ENCODE measurements at regions not wholly inside any gene's neighbourhood (a gene's known extent, or its start where the extent isn't known, plus 50 kb on each side); places are given as distances from the start of the nearest gene placed in this dataset.
"Not testable (repeated sequence)": the region's sequence is repeated elsewhere in the genome, so short reads cannot be mapped to it uniquely, and the experiment has no call there.

GRCh38 chr3:24572409-24572808, 77.8 kb upstream of the THRB start:
- H3K27me3 Mint-ChIP-seq; H3K4me3 Mint-ChIP-seq; H3K27ac Mint-ChIP-seq; H3K4me1 Mint-ChIP-seq; H3K36me3 ChIP-seq (ENCODE audit: control insufficient read depth, insufficient read depth, low read length); H3K36me3 Mint-ChIP-seq; H3K4me1 ChIP-seq (ENCODE audit: control insufficient read depth, insufficient read depth, low read length, poor library complexity, severe bottlenecking); DNase-seq; H3K4me3 ChIP-seq (ENCODE audit: low read depth, low read length); H3K9me3 ChIP-seq (ENCODE audit: control insufficient read depth in 2 of 2, low read length in 2 of 2); H3K27ac ChIP-seq (ENCODE audit: insufficient read depth, low read length, poor library complexity, severe bottlenecking); ATAC-seq (ENCODE audit: low read depth in 2 of 2); H3K27me3 ChIP-seq (ENCODE audit: control insufficient read depth, insufficient read depth, low read length): not testable (repeated sequence)
- peaks cover 0 to 23% (median 3%) of the 10 kb centered on the region in 7 donors for H3K9me3 Mint-ChIP-seq

GRCh38 chr3:24573576-24573975, 78.9 kb upstream of the THRB start:
- no peaks in the 10 kb centered on the region for H3K27me3 Mint-ChIP-seq
- no peak for DNase-seq
- no peak overlapping the region for H3K4me3 ChIP-seq (ENCODE audit: low read depth, low read length)
- no peak overlapping the region for H3K27ac Mint-ChIP-seq
- H3K4me3 Mint-ChIP-seq = no peak overlapping the region
- peaks cover 0 to 19% (median 4%) of the 10 kb centered on the region in 7 donors for H3K9me3 Mint-ChIP-seq
- H3K27me3 ChIP-seq (ENCODE audit: control insufficient read depth, insufficient read depth, low read length) = no peaks in the 10 kb centered on the region
- H3K36me3 ChIP-seq (ENCODE audit: control insufficient read depth, insufficient read depth, low read length) = no peaks in the 10 kb centered on the region
- no peaks in the 10 kb centered on the region for H3K9me3 ChIP-seq (ENCODE audit: control insufficient read depth in 2 of 2, low read length in 2 of 2)
- no peaks in the 10 kb centered on the region for H3K4me1 ChIP-seq (ENCODE audit: control insufficient read depth, insufficient read depth, low read length, poor library complexity, severe bottlenecking)
- H3K36me3 Mint-ChIP-seq = no peaks in the 10 kb centered on the region
- H3K27ac ChIP-seq (ENCODE audit: insufficient read depth, low read length, poor library complexity, severe bottlenecking) = no peak overlapping the region
- no peak for ATAC-seq (ENCODE audit: low read depth in 2 of 2)
- H3K4me1 Mint-ChIP-seq = no peaks in the 10 kb centered on the region

- H3K36me3 Mint-ChIP-seq = no peaks in the 10 kb centered on the region
- no peak overlapping the region for H3K27ac ChIP-seq (ENCODE audit: insufficient read depth, low read length, poor library complexity, severe bottlenecking)
- H3K27me3 Mint-ChIP-seq = no peaks in the 10 kb centered on the region
- H3K4me1 Mint-ChIP-seq = no peaks in the 10 kb centered on the region
- H3K36me3 ChIP-seq (ENCODE audit: control insufficient read depth, insufficient read depth, low read length) = no peaks in the 10 kb centered on the region
- H3K4me1 ChIP-seq (ENCODE audit: control insufficient read depth, insufficient read depth, low read length, poor library complexity, severe bottlenecking) = no peaks in the 10 kb centered on the region
- no peaks in the 10 kb centered on the region for H3K27me3 ChIP-seq (ENCODE audit: control insufficient read depth, insufficient read depth, low read length)
- no peak overlapping the region for H3K4me3 Mint-ChIP-seq
- ATAC-seq (ENCODE audit: low read depth in 2 of 2) (no peak), DNase-seq (no peak)
- no peaks in the 10 kb centered on the region for H3K9me3 ChIP-seq (ENCODE audit: control insufficient read depth in 2 of 2, low read length in 2 of 2)
- H3K9me3 Mint-ChIP-seq = peaks cover 3 to 22% (median 6%) of the 10 kb centered on the region in 7 donors
- H3K4me3 ChIP-seq (ENCODE audit: low read depth, low read length) = no peak overlapping the region
- H3K27ac Mint-ChIP-seq = no peak overlapping the region
Observed at GRCh38 chr3:24578324-24578723, 83.7 kb upstream of the THRB start.

- DNase-seq (no peak), ATAC-seq (ENCODE audit: low read depth in 2 of 2) (no peak)
- Mint-ChIP-seq H3K27ac (no peak overlapping the region), H3K4me3 (no peak overlapping the region), H3K27me3 (no peaks in the 10 kb centered on the region), H3K36me3 (no peaks in the 10 kb centered on the region), H3K4me1 (no peaks in the 10 kb centered on the region), H3K9me3 (peaks cover 4 to 22% (median 7%) of the 10 kb centered on the region in 7 donors)
- Histone ChIP-seq H3K27me3 (ENCODE audit: control insufficient read depth, insufficient read depth, low read length) (no peaks in the 10 kb centered on the region), H3K9me3 (ENCODE audit: control insufficient read depth in 2 of 2, low read length in 2 of 2) (no peaks in the 10 kb centered on the region), H3K4me1 (ENCODE audit: control insufficient read depth, insufficient read depth, low read length, poor library complexity, severe bottlenecking) (no peaks in the 10 kb centered on the region), H3K4me3 (ENCODE audit: low read depth, low read length) (no peak overlapping the region), H3K27ac (ENCODE audit: insufficient read depth, low read length, poor library complexity, severe bottlenecking) (no peak overlapping the region), H3K36me3 (ENCODE audit: control insufficient read depth, insufficient read depth, low read length) (no peaks in the 10 kb centered on the region)
Observed at GRCh38 chr3:24578951-24579421, 84.3 kb upstream of the THRB start.

GRCh38 chr3:24582431-24583403, 88.1 kb upstream of the THRB start:
- H3K4me3 Mint-ChIP-seq = no peak overlapping the region
- peaks cover 5 to 20% (median 7%) of the 10 kb centered on the region in 7 donors for H3K9me3 Mint-ChIP-seq
- H3K36me3 Mint-ChIP-seq = no peaks in the 10 kb centered on the region
- Histone ChIP-seq H3K9me3 (ENCODE audit: control insufficient read depth in 2 of 2, low read length in 2 of 2) (no peaks in the 10 kb centered on the region), H3K27ac (ENCODE audit: insufficient read depth, low read length, poor library complexity, severe bottlenecking) (no peak overlapping the region), H3K36me3 (ENCODE audit: control insufficient read depth, insufficient read depth, low read length) (no peaks in the 10 kb centered on the region), H3K27me3 (ENCODE audit: control insufficient read depth, insufficient read depth, low read length) (no peaks in the 10 kb centered on the region), H3K4me1 (ENCODE audit: control insufficient read depth, insufficient read depth, low read length, poor library complexity, severe bottlenecking) (no peaks in the 10 kb centered on the region), H3K4me3 (ENCODE audit: low read depth, low read length) (no peak overlapping the region)
- H3K27ac Mint-ChIP-seq = no peak overlapping the region
- H3K27me3 Mint-ChIP-seq = no peaks in the 10 kb centered on the region
- no peak for DNase-seq
- H3K4me1 Mint-ChIP-seq = no peaks in the 10 kb centered on the region
- ATAC-seq (ENCODE audit: low read depth in 2 of 2) = no peak

- H3K4me3 Mint-ChIP-seq = no peak overlapping the region
- Histone ChIP-seq H3K9me3 (ENCODE audit: control insufficient read depth in 2 of 2, low read length in 2 of 2) (no peaks in the 10 kb centered on the region), H3K36me3 (ENCODE audit: control insufficient read depth, insufficient read depth, low read length) (no peaks in the 10 kb centered on the region), H3K27me3 (ENCODE audit: control insufficient read depth, insufficient read depth, low read length) (no peaks in the 10 kb centered on the region), H3K27ac (ENCODE audit: insufficient read depth, low read length, poor library complexity, severe bottlenecking) (no peak overlapping the region), H3K4me1 (ENCODE audit: control insufficient read depth, insufficient read depth, low read length, poor library complexity, severe bottlenecking) (no peaks in the 10 kb centered on the region), H3K4me3 (ENCODE audit: low read depth, low read length) (no peak overlapping the region)
- H3K4me1 Mint-ChIP-seq = no peaks in the 10 kb centered on the region
- no peaks in the 10 kb centered on the region for H3K36me3 Mint-ChIP-seq
- H3K27ac Mint-ChIP-seq = no peak overlapping the region
- H3K9me3 Mint-ChIP-seq = peaks cover 0 to 15% (median 3%) of the 10 kb centered on the region in 7 donors
- no peaks in the 10 kb centered on the region for H3K27me3 Mint-ChIP-seq
- ATAC-seq (ENCODE audit: low read depth in 2 of 2) (no peak), DNase-seq (no peak)
Observed at GRCh38 chr3:24586920-24587319, 92.3 kb upstream of the THRB start.

GRCh38 chr3:24588629-24589512, 94.2 kb upstream of the THRB start:
- Mint-ChIP-seq H3K27me3 (no peaks in the 10 kb centered on the region), H3K27ac (no peak overlapping the region), H3K4me1 (no peaks in the 10 kb centered on the region), H3K9me3 (peaks cover 0 to 11% (median 1%) of the 10 kb centered on the region in 7 donors), H3K4me3 (no peak overlapping the region), H3K36me3 (no peaks in the 10 kb centered on the region)
- Histone ChIP-seq H3K4me1 (ENCODE audit: control insufficient read depth, insufficient read depth, low read length, poor library complexity, severe bottlenecking) (no peaks in the 10 kb centered on the region), H3K27me3 (ENCODE audit: control insufficient read depth, insufficient read depth, low read length) (no peaks in the 10 kb centered on the region), H3K9me3 (ENCODE audit: control insufficient read depth in 2 of 2, low read length in 2 of 2) (no peaks in the 10 kb centered on the region), H3K4me3 (ENCODE audit: low read depth, low read length) (no peak overlapping the region), H3K36me3 (ENCODE audit: control insufficient read depth, insufficient read depth, low read length) (no peaks in the 10 kb centered on the region), H3K27ac (ENCODE audit: insufficient read depth, low read length, poor library complexity, severe bottlenecking) (no peak overlapping the region)
- DNase-seq (no peak), ATAC-seq (ENCODE audit: low read depth in 2 of 2) (no peak)

Data from CD4-positive, CD25-positive, alpha-beta regulatory T cell (primary cell).